SK-N-MC (cell line): ENCODE measurements at regions not wholly inside any gene's neighbourhood (a gene's known extent, or its start where the extent isn't known, plus 50 kb on each side); places are given as distances from the start of the nearest gene placed in this dataset.
"Not testable (repeated sequence)": the region's sequence is repeated elsewhere in the genome, so short reads cannot be mapped to it uniquely, and the experiment has no call there.

Source experiments
- DNase-seq: peaks from one replicate; pipeline ENCODE4 v3.0.0-alpha.2; 2011; ENCODE audit warnings: low read depth, low spot score
- H3K27ac ChIP-seq: fragments of 200-600 bp; sonication (generic); 2 replicates; pipeline ENCODE4 v1.5.1; 2016; ENCODE audit warnings: mixed run types
- H3K36me3 ChIP-seq: fragments of 200-600 bp; sonication (generic); 2 replicates; pipeline ENCODE4 v1.6.1; 2017; ENCODE audit warnings: antibody characterized with exemption, low read length, mixed read lengths; ENCODE audit not compliant: insufficient read depth
- H3K4me3 ChIP-seq: fragments of 200-600 bp; sonication (generic); 2 replicates; pipeline ENCODE4 v1.5.1; 2016
- H3K9ac ChIP-seq: fragments of 200-600 bp; sonication (generic); 2 replicates; pipeline ENCODE4 v1.8.0; 2017; ENCODE audit warnings: mixed run types, mixed read lengths; ENCODE audit not compliant: insufficient read length
- H3K9me3 ChIP-seq: fragments of 200-600 bp; sonication (generic); 2 replicates; pipeline ENCODE4 v1.6.1; 2017; ENCODE audit warnings: low read depth, mild to moderate bottlenecking, antibody characterized with exemption, low read length, moderate library complexity, mixed read lengths
- EZH2 ChIP-seq: fragments of 200-600 bp; sonication (generic); IDR thresholded peaks from one replicate; pipeline ENCODE4 v1.6.1; 2017; ENCODE audit warnings: antibody characterized with exemption
- FOXP2 ChIP-seq: optimal IDR thresholded peaks from 2 replicates; pipeline ENCODE3; 2011; ENCODE audit warnings: mild to moderate bottlenecking, moderate library complexity; ENCODE audit not compliant: insufficient read depth; ENCODE audit errors: extremely low read length, control extremely low read depth
- POLR2AphosphoS5 ChIP-seq: IDR thresholded peaks from 2 replicates; pipeline ENCODE4 v1.6.1; 2012; ENCODE audit warnings: mild to moderate bottlenecking, low read depth, low read length, borderline replicate concordance

GRCh38 chr5:32854473-32854872, 143.4 kb downstream of the NPR3 start:
- Histone ChIP-seq H3K9me3 (no peaks in the 10 kb centered on the region; the same call in 1 of the 2 replicates), H3K27ac (no peak overlapping the region), H3K4me3 (no peak overlapping the region), H3K9ac (no peak overlapping the region), H3K36me3 (no peaks in the 10 kb centered on the region)
- DNase-seq: no peak
- TF ChIP-seq EZH2: no peak

GRCh38 chr5:32859211-32859641, 148.1 kb downstream of the NPR3 start:
- H3K9me3 ChIP-seq: no peaks in the 10 kb centered on the region; the same call in 1 of the 2 replicates
- H3K9ac ChIP-seq: no peak overlapping the region
- no peak overlapping the region for H3K4me3 ChIP-seq
- H3K27ac ChIP-seq: no peak overlapping the region
- no peak for DNase-seq
- no peaks in the 10 kb centered on the region for H3K36me3 ChIP-seq
- TF ChIP-seq POLR2AphosphoS5 (no peak), EZH2 (no peak), FOXP2 (no peak)

- Histone ChIP-seq H3K9me3 (no peaks in the 10 kb centered on the region), H3K27ac (no peak overlapping the region), H3K36me3 (no peaks in the 10 kb centered on the region), H3K9ac (no peak overlapping the region), H3K4me3 (no peak overlapping the region)
- TF ChIP-seq EZH2: no peak
- no peak for TF ChIP-seq FOXP2
- no peak for TF ChIP-seq POLR2AphosphoS5
- no peak for DNase-seq
Measured at GRCh38 chr5:32865475-32865874, 154.4 kb downstream of the NPR3 start.

- no peaks in the 10 kb centered on the region for H3K36me3 ChIP-seq
- H3K9ac ChIP-seq: no peak overlapping the region
- H3K4me3 ChIP-seq: no peak overlapping the region
- TF ChIP-seq EZH2 (no peak), POLR2AphosphoS5 (no peak), FOXP2 (no peak)
- DNase-seq: no peak
- no peaks in the 10 kb centered on the region for H3K9me3 ChIP-seq
- no peak overlapping the region for H3K27ac ChIP-seq
Measured at GRCh38 chr5:32866138-32866537, 155.0 kb downstream of the NPR3 start.

GRCh38 chr5:32869216-32869615, 158.1 kb downstream of the NPR3 start:
- H3K9ac ChIP-seq: no peak overlapping the region
- no peaks in the 10 kb centered on the region for H3K36me3 ChIP-seq
- H3K9me3 ChIP-seq: no peaks in the 10 kb centered on the region
- no peak for DNase-seq
- no peak overlapping the region for H3K4me3 ChIP-seq
- no peak for TF ChIP-seq POLR2AphosphoS5
- TF ChIP-seq FOXP2: no peak
- no peak for TF ChIP-seq EZH2
- H3K27ac ChIP-seq: no peak overlapping the region

GRCh38 chr5:32876791-32877190, 165.7 kb downstream of the NPR3 start:
- TF ChIP-seq EZH2 (no peak), POLR2AphosphoS5 (no peak), FOXP2 (no peak)
- DNase-seq: no peak
- Histone ChIP-seq H3K4me3 (no peak overlapping the region), H3K36me3 (no peaks in the 10 kb centered on the region), H3K9me3 (no peaks in the 10 kb centered on the region), H3K9ac (no peak overlapping the region), H3K27ac (no peak overlapping the region)

GRCh38 chr5:32879364-32879763, 168.2 kb downstream of the NPR3 start:
- H3K36me3 ChIP-seq, H3K9ac ChIP-seq, H3K4me3 ChIP-seq, H3K9me3 ChIP-seq, DNase-seq, H3K27ac ChIP-seq: not testable (repeated sequence)

- Histone ChIP-seq H3K27ac (no peak overlapping the region), H3K4me3 (no peak overlapping the region), H3K9ac (no peak overlapping the region), H3K9me3 (no peaks in the 10 kb centered on the region), H3K36me3 (no peaks in the 10 kb centered on the region)
- TF ChIP-seq FOXP2: no peak
- no peak for TF ChIP-seq POLR2AphosphoS5
- DNase-seq: no peak
Measured at GRCh38 chr5:32880796-32881195, 169.7 kb downstream of the NPR3 start.

GRCh38 chr5:32887390-32887789, 176.3 kb downstream of the NPR3 start:
- H3K27ac ChIP-seq: no peak overlapping the region
- H3K9ac ChIP-seq: no peak overlapping the region
- H3K9me3 ChIP-seq: no peaks in the 10 kb centered on the region
- H3K4me3 ChIP-seq: no peak overlapping the region
- TF ChIP-seq EZH2: no peak
- no peak for TF ChIP-seq POLR2AphosphoS5
- TF ChIP-seq FOXP2: no peak
- no peak for DNase-seq
- H3K36me3 ChIP-seq: no peaks in the 10 kb centered on the region
